GM12878 (cell line): ENCODE measurements at regions not wholly inside any gene's neighbourhood (a gene's known extent, or its start where the extent isn't known, plus 50 kb on each side); places are given as distances from the start of the nearest gene placed in this dataset.

ENCODE experiments used
- ATAC-seq: fragments of 200-7000 bp; cut with Tn5 transposase; 3 replicates; pipeline ENCODE4 v1.9.1; 2020; ENCODE audit warnings: mild to moderate bottlenecking, moderate library complexity
- BruUV-seq: library from RNA; stranded (reverse); fragments of 400-500 nt; replicated peaks from 2 replicates; lab custom pipeline; 2021; lab: Mats Ljungman, UMichigan
- CTCF ChIA-PET: fragments of 300-600 bp; sonication (Branson Sonifier 250); formaldehyde crosslinking; extraction: SDS; loops from one replicate; lab custom pipeline; 2021; ENCODE audit warnings: inconsistent platforms; lab: Yijun Ruan, JAX
- POLR2A ChIA-PET: fragments of 350-600 bp; formaldehyde crosslinking; extraction: SDS; loops from one replicate; lab custom pipeline; 2021; ENCODE audit warnings: inconsistent platforms; lab: Charles Lee
- RAD21 ChIA-PET: fragments of 300-600 bp; sonication (Branson Sonifier 250); formaldehyde crosslinking; loops from one replicate; lab custom pipeline; 2023; ENCODE audit warnings: antibody characterized with exemption; ENCODE audit not compliant: unreplicated experiment; lab: Charles Lee
- SMC1A ChIA-PET: fragments of 300-600 bp; sonication (Branson Sonifier 250); formaldehyde crosslinking; loops from one replicate; lab custom pipeline; 2023; ENCODE audit not compliant: unreplicated experiment, uncharacterized antibody; lab: Charles Lee
- DNase-seq: peaks from one replicate; pipeline ENCODE4 v3.0.0-alpha.2; 2011; ENCODE audit warnings: low read depth, low spot score
- FAIRE-seq: peaks from 3 replicates; lab custom pipeline; 2011; peaks lifted over from hg19 to GRCh38; lab: Jason Lieb, UNC
- H2AFZ ChIP-seq: 2 replicates; pipeline ENCODE4 v1.6.0; 2011; ENCODE audit warnings: low read depth, low read length, control low read depth; ENCODE audit not compliant: control insufficient read depth
- H3K27ac ChIP-seq: 2 replicates; pipeline ENCODE4 v1.5.1; 2011; ENCODE audit warnings: control low read depth; ENCODE audit not compliant: control insufficient read depth, insufficient read depth
- H3K27me3 ChIP-seq, 2 experiments: replicated peaks in 1 of 2; 2 replicates each; pipeline versions ENCODE4 v1.6.0 to v1.6.1; 2011; ENCODE audit warnings: low read length in 1 of 2; ENCODE audit not compliant: control insufficient read depth in 2 of 2, insufficient read depth in 2 of 2
- H3K36me3 ChIP-seq, 2 experiments: 2 replicates each; pipeline ENCODE4 v1.5.1; 2011; ENCODE audit warnings: low read length in 1 of 2; ENCODE audit not compliant: control insufficient read depth in 2 of 2, insufficient read depth in 2 of 2
- H3K4me1 ChIP-seq: 2 replicates; pipeline ENCODE4 v1.6.1; 2011; ENCODE audit warnings: mild to moderate bottlenecking, low read length, moderate library complexity, mixed read lengths; ENCODE audit not compliant: control insufficient read depth, insufficient read depth
- H3K4me2 ChIP-seq: 2 replicates; pipeline ENCODE4 v1.6.0; 2011; ENCODE audit warnings: control low read depth; ENCODE audit not compliant: control insufficient read depth, insufficient read depth
- H3K4me3 ChIP-seq: fragments of 200-600 bp; sonication (generic); 2 replicates; pipeline ENCODE4 v1.5.1; 2016
- H3K79me2 ChIP-seq: 2 replicates; pipeline ENCODE4 v1.6.0; 2011; ENCODE audit warnings: low read length; ENCODE audit not compliant: control insufficient read depth, insufficient read depth
- H3K9ac ChIP-seq: 2 replicates; pipeline ENCODE4 v1.8.0; 2011; ENCODE audit warnings: low read length, control low read depth, mixed read lengths; ENCODE audit not compliant: control insufficient read depth, insufficient read depth
- H3K9me3 ChIP-seq: replicated peaks from 3 replicates; pipeline ENCODE4 v1.5.1; 2011; ENCODE audit warnings: mild to moderate bottlenecking, low read length; ENCODE audit not compliant: control insufficient read depth, insufficient read depth
- H4K20me1 ChIP-seq: 2 replicates; pipeline ENCODE4 v1.6.0; 2011; ENCODE audit not compliant: control insufficient read depth, insufficient read depth
- ATF7 ChIP-seq: fragments of 450-650 bp; IDR thresholded peaks from 2 replicates; pipeline ENCODE4 v1.6.1; 2016; ENCODE audit warnings: low read depth, mild to moderate bottlenecking
- ESRRA ChIP-seq: IDR thresholded peaks from 2 replicates; pipeline ENCODE4 v1.6.1; 2012; ENCODE audit warnings: mild to moderate bottlenecking, low read length, improper control_type of control experiment
- FOXK2 ChIP-seq: fragments of 450-650 bp; IDR thresholded peaks from 2 replicates; pipeline ENCODE4 v1.6.1; 2017; ENCODE audit warnings: mild to moderate bottlenecking, moderate library complexity
- KLF5 ChIP-seq: fragments of 450-650 bp; IDR thresholded peaks from 2 replicates; pipeline ENCODE4 v1.6.1; 2014; ENCODE audit warnings: mild to moderate bottlenecking; ENCODE audit not compliant: partially characterized antibody
- SREBF2 ChIP-seq: IDR thresholded peaks from 2 replicates; pipeline ENCODE4 v1.6.1; 2012; ENCODE audit warnings: mild to moderate bottlenecking, low read length
- ZBTB40 ChIP-seq: fragments of 450-650 bp; IDR thresholded peaks from 2 replicates; pipeline ENCODE4 v1.6.1; 2016; ENCODE audit warnings: mild to moderate bottlenecking, moderate library complexity, borderline replicate concordance
- ZNF207 ChIP-seq: fragments of 450-650 bp; IDR thresholded peaks from 2 replicates; pipeline ENCODE4 v1.6.1; 2014; ENCODE audit warnings: antibody characterized with exemption, mild to moderate bottlenecking, borderline replicate concordance
- WGBS: methylation state at CpG from one replicate; pipeline ENCODE4 v1.1.6; 2016; ENCODE audit warnings: low lambda C conversion rate; ENCODE audit not compliant: insufficient replicate concordance, insufficient coverage; ENCODE audit errors: missing lambda C conversion rate; 5-methylcytosine and 5-hydroxymethylcytosine counted together
- in situ Hi-C: fragments of 300-500 bp; cut with MboI; formaldehyde crosslinking; loops from 9 replicates; pipeline ENCODE4 v1.14.3; 2018; ENCODE audit warnings: mixed read lengths
- intact Hi-C: fragments of 100-400 bp; cut with micrococcal nuclease; formaldehyde crosslinking; loops from one replicate; pipeline ENCODE4 v1.14.2; 2022; ENCODE audit not compliant: unreplicated experiment

- ChIA-PET SMC1A (no interaction called here), CTCF (interaction anchor here (1.4 kb wide), 1 partner anchor 489 kb away, joined by 5 read pairs; no protein-coding TSS in a partner anchor), RAD21 (no interaction called here), POLR2A (no interaction called here)
- Histone ChIP-seq H3K36me3 (no peaks in the 10 kb centered on the region), H3K27me3 (peaks cover 0 to 3% of the 10 kb centered on the region in 2 experiments; a peak in 1 of 4 replicates), H3K9ac (no peak overlapping the region), H3K4me2 (no peak overlapping the region), H3K79me2 (no peaks in the 10 kb centered on the region), H3K4me3 (no peak overlapping the region), H2AFZ (no peak overlapping the region), H3K27ac (no peak overlapping the region), H3K4me1 (no peaks in the 10 kb centered on the region), H3K9me3 (no peaks in the 10 kb centered on the region), H4K20me1 (no peaks in the 10 kb centered on the region)
- WGBS = 0% methylated on average over 1 of the region's 1 CpG
- no peak for DNase-seq
- intact Hi-C loops = no loop called here
- FAIRE-seq = no peak
- ATAC-seq = no peak
- in situ Hi-C loops = no loop called here
- TF ChIP-seq ATF7 (no peak), KLF5 (no peak), FOXK2 (no peak), SREBF2 (no peak), ESRRA (no peak), ZNF207 (no peak), ZBTB40 (no peak)
- no TSS peak for BruUV-seq
Measured at GRCh38 chr12:65598688-65599087, 225.6 kb upstream of the HMGA2 start.
